G401 (cell line): ENCODE measurements at regions not wholly inside any gene's neighbourhood (a gene's known extent, or its start where the extent isn't known, plus 50 kb on each side); places are given as distances from the start of the nearest gene placed in this dataset.

Experiments
- DNase-seq: peaks from one replicate; pipeline ENCODE4 v3.0.0-alpha.2; 2015; ENCODE audit warnings: low spot score
- in situ Hi-C: cut with HindIII; loops from 2 replicates; pipeline ENCODE4 v1.10.0; 2016; ENCODE audit warnings: low sequenced_read_pairs, mixed read lengths

GRCh38 chr12:44961887-44962286 lies 85.8 kb upstream of the NELL2 start:
- in situ Hi-C loops: no loop called here
- no peak for DNase-seq

- no peak for DNase-seq
- in situ Hi-C loops: no loop called here
Observed at GRCh38 chr12:44960856-44961255, 84.7 kb upstream of the NELL2 start.

- DNase-seq: no peak
- in situ Hi-C loops: no loop called here
Observed at GRCh38 chr12:44960423-44960822, 84.3 kb upstream of the NELL2 start.

- DNase-seq: no peak
- in situ Hi-C loops: no loop called here
Observed at GRCh38 chr12:44947163-44947562, 71.0 kb upstream of the NELL2 start.

- in situ Hi-C loops: no loop called here
- DNase-seq: no peak
Observed at GRCh38 chr12:44942714-44943113, 66.6 kb upstream of the NELL2 start.

GRCh38 chr12:44930972-44931600 lies 55.0 kb upstream of the NELL2 start:
- peak; percentile 70 for DNase-seq
- in situ Hi-C loops: no loop called here

GRCh38 chr12:44929236-44929885 lies 53.2 kb upstream of the NELL2 start:
- in situ Hi-C loops: no loop called here
- DNase-seq: no peak
